ENCODE measurements at regions not wholly inside any gene's neighbourhood (a gene's known extent, or its start where the extent isn't known, plus 50 kb on each side); places are given as distances from the start of the nearest gene placed in this dataset.
A peak's percentile ranks its signal among the peaks of the same experiment; 100 is the strongest.
"Not testable (repeated sequence)": the region's sequence is repeated elsewhere in the genome, so short reads cannot be mapped to it uniquely, and the experiment has no call there.

DNA sequence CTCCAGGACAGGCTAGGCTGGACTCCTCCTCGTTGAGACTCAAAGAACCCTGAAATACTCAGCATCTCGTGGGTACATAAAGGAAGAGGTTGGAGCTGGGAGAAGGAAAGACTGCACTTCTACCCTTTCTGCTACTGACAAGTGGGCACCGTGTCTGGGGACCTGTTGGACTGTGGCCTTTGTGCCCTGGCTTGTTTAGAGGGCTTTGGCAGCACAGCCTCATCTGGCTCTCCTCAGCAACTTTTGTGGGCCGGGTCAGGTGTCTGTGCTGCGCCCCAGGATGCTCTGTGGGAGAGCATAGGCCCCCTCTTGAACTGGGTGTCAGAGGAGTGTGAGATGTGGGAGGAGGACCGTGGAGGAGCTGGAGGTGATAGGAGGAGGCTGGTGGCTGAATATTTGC lies 142.4 kb downstream of the FCRL5 start:
- no peak for DNase-seq (ENCODE audit: low spot score)

DNA sequence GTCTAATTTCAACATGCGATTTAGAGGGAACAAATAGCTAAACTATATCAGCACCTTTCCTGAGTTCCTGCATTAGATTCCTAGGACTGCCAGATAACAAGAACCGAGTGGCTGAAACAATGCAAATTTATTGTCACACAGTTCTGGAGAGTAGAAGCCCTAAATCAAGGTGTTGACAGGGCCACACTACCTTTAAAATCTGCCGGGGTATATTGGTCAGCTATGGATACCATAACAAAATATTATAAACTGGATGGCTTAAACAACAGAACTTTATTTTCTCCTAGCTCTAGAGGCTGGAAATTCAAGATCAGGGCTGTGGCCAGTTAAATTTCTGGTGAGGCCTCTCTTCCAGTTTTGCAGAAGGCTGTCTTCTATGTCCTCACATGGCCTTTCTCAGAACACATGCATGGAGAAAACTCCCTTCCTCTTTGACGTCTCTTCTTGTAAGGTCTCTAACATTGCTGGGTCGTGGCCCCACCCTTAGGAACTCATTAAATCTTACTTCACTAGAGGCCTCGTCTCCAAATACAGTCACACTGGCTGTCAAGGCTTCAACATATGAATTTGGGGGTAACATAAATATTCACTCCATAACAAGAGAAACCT lies 144.3 kb downstream of the FCRL5 start:
- no peak for DNase-seq (ENCODE audit: low spot score)

DNA sequence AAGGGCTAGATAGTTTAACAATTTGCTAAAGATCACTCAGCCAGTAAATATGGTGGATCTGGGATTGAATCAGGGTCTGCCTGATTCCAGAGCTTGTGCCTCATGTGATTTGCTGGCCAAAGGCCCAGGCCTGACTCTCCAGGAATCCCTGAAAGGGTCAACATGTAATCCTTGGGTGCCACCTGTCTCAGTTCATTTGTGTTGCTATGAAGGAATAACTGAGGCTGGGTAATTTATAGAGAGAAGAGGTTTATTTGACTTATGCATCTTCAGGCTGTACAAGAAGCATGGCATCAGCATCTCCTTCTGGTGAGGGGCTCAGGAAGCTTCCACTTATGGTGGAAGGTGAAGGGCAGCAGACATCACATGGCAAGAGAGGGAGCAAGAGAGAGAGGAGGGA lies 144.9 kb downstream of the FCRL5 start:
- no peak for DNase-seq (ENCODE audit: low spot score)

DNA sequence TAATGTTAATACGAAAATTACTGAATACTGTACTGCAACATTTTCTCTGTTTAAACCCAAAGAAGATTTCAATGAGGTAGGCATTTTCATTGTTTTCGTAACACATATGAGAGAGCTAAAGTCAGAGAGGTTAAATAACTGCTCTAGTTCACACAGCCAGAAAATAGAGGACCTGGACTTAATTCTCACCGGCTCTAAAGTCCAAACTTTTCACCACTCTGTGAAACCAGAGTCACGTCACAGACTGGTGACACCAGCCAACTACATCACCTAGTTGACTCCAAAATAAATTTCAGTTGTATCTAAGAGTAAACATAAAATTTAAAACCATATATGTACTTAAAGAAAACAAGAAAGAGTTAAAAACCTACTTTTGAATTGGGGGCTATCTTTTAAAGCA lies 146.7 kb downstream of the FCRL5 start:
- no peak for DNase-seq (ENCODE audit: low spot score)

DNA sequence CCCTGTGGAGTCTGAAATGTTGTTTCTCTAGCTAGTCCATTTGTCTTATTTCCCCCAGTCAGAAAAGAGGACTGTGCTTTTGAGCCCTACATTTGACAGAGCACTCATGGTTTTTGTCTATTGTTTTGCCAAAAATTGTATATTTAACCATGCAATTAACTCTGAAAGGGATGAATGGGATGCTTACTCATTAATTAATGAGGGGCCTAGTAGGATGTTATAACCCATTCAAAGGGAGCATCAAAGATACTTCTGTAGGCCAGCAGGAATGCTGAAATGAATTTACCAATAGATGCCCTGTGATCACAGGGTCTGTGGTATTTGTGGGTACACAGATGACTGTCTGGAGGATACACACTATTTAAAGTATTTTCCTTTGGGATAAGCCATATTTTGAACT lies 147.7 kb downstream of the FCRL5 start:
- DNase-seq (ENCODE audit: low spot score) = no peak

DNA sequence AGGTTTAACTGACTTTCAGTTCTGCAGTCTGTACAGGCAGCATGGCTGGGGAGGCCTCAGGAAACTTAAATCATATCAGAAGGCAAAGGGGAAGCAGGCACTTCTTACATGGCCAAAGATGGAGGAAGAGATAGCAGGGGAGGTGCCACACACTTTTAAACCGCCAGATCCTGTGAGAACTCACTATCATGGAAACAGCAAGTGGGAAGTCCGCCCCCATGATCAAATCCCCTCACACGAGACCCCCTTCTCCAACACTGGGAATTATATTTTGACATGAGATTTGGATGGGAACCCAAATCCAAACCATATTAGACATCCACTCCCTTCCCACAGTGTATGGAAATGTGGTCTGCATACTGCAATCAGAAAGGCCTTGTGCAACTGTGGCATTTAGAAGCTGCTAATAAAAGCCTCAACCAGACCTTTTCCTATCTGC lies 148.2 kb downstream of the FCRL5 start:
- DNase-seq (ENCODE audit: low spot score) = no peak

DNA sequence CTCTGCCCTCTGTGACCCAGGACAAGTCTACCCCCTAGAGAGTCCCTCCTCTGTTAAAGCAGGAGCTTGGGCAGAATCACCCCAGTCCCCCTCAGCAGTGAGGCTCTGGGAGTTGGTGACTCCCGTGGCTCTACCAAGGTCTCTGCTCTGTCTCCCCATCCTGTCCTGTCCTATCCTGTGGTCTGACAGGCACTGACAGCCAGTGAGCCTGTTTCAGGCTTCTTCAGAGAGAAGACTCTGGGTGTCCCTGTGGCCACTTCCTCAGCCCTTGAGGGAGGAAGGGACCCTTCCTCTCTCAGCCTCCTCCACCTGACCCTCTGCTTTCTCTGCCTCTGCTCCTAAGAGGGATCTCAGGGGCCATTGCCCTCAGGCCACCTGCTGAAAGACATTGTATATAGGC lies 148.7 kb downstream of the FCRL5 start:
- DNase-seq (ENCODE audit: low spot score) = no peak

DNA sequence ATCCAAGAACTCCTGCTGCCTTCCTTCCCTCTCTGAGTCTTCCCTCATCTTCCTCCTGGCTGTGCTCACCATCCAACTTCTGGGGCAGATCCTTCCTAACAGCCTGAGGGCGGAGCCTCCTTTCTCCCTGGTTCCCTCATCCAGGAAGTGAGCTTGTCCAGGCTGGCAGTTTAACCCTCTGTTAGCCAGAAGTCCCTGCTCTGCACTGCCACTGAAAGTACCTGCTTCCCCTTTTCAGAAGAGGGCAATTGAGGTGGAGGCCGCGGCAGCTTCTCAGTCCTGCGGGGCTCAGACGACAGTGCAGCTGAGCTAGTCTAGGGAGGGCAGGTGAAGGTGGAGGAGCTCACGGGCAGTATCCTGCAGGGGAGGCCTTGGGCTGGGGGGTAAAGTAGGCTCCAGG lies 149.1 kb downstream of the FCRL5 start:
- no peak for DNase-seq (ENCODE audit: low spot score)

DNA sequence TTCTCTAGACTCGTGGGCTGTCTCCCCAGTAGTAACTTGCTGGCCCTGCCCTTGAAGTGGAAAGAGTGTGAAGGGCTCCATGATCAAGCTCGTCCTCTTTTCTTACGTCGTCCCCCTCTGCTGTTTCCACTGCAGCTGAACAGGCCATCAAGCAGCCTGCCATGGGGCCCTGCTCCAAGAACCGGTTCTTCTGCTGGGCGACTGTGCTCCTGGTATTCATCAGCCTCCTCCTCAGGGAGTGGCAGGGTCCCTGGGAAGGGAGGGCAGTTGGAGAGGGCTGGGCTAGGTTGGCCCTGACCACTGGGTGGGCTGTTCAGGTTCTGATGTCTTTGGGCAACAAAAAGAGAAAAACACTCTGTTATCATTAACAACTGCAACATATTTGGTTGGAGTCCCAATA lies 151.5 kb downstream of the FCRL5 start:
- no peak for DNase-seq (ENCODE audit: low spot score)

DNA sequence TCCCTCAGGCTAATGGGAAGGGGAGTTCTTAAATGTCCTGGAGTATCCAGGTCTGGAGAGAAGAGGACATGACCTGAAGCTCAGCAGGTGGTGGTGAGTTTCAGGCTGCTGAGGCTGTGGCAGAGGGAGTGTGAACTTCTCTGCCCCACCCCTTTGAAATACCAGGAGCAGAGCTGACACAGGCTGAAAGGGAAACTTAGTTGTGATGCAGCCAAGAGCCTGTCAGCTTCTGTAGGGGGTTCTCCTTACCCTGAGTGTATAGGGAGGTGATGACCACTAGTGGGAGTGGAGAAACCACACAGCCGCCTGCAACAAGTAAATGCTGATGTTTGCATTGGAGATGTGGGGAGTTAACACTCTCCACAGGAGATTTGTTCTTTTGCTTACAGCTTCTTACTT lies 152.3 kb downstream of the FCRL5 start:
- no peak for DNase-seq (ENCODE audit: low spot score)

DNA sequence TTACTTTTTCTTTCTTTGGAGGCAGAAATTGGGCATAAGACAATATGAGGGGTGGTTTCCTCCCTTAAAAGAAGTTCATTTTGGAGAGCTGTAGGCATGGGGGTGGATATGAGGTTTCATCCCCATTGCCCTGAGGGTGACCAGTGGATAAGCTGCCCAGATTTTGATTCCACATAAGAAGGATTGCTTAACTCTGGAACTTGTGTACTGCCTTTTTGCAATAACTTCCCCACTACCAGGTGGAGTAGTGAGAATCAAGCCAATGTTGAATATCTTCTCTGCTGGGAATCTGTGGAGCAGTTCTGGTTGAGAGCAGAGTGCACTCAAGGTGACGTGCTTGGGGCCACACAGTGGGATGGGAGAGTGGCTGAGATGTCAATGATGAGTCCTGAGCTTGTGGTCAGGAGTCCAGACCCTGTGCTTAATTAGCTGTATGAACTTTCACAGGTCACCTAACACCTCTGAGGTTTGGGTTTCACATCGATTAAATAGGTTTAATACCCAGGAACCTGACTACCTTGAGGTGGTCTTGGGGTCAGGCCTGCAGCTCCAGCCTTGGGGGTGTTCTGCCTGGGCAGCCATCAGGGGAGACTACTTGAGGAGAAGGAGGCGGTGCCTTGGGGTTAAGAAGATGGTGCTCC lies 152.9 kb downstream of the FCRL5 start:
- no peak for DNase-seq (ENCODE audit: low spot score)

DNA sequence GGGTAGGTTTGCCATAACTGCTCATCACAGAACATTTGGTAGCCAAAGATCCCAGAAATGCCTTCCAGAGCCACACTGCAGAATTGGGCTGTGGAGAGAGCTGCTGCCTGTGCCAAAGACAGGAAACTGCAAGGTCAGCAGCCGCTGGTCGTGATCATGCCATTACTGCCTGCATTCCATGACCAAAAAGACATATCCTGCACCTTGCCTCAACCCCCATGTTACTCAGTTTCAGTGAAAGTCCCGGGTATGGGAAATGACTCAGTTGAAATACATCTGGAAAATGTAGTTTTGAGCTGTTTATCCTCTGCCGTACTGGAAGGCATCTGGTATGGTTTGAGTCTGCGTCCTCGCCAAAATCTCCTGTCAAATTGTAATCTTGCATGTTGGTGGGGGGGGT lies 161.7 kb downstream of the FCRL5 start:
- DNase-seq (ENCODE audit: low spot score) = no peak

DNA sequence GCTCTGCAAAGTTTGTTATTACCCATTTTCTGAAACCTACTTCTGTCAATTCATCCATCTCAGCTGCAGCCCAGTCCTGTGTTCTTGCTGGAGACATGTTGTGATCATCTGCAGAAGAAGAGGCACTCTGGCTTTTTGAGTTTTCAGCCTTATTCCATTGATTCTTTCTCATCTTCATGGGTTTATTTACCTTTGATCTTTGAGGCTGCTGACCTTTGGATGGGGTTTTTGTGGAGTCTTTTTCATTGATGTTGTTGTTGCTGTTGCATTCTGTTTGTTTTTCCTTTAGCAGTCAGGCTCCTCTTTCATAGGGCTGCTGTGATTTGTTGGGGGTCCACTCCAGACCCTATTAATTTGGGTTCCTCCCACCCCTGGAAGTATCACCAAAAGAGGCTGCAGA lies 164.3 kb downstream of the FCRL5 start:
- DNase-seq (ENCODE audit: low spot score) = no peak

DNA sequence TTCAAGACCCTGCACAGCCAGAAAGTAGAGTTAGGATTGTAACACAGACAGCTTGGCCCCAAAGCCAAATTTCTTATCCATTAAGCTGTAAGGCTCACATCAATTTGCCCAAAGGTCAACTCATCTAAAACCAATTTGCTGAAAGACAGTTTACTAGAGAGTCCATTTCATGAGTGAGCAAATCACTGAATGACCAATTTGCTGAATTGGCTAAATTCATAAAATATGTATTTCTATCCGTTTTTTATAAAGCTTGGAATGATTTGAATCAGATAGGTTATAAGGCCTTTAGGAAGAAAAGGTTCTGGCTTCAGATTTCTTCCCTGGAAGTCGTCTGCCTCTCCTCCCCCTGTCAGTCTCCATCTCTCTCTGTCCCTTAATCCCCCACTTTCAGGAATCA lies 168.1 kb downstream of the FCRL5 start:
- DNase-seq (ENCODE audit: low spot score) = no peak

DNA sequence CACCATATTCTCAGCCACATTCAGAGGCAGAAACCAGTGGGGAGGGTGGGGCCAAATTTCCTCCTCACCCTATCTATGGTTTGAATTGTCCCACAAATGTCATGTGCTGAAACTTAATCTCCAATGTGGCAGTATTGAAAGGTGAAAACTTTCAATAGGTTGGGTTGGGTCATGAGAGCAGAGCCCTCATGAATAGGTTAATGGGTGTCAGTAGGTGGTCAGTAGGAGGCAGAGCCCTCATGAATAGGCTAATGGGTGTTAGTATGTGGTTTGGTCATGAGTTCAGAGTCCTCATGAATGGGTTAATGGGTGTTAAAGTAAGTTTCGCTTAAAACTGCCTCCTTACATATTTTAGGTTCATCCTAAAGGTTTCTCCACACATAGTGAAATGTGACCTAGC lies 170.0 kb downstream of the FCRL5 start:
- no peak for DNase-seq (ENCODE audit: low spot score)

DNA sequence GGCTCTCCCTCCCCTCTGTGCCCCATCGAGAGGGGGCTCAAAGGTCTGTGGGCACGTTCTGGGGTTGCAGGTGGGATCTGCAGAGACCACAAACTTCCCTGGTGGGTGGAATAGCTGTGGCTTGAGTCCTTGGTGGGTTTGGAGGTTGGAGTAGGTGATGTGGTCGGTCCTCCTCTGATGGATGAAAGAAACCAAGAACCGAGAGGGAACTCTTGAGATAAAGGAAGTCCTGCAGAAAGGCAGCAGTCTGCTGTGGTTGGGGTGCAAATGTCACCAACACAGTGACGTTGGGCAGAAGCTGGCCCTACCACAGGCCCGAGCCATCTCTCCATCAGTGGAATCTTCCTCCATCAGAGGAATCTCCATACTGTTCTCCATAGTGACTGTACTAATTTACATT lies 171.8 kb downstream of the FCRL5 start:
- DNase-seq (ENCODE audit: low spot score) = no peak

DNA sequence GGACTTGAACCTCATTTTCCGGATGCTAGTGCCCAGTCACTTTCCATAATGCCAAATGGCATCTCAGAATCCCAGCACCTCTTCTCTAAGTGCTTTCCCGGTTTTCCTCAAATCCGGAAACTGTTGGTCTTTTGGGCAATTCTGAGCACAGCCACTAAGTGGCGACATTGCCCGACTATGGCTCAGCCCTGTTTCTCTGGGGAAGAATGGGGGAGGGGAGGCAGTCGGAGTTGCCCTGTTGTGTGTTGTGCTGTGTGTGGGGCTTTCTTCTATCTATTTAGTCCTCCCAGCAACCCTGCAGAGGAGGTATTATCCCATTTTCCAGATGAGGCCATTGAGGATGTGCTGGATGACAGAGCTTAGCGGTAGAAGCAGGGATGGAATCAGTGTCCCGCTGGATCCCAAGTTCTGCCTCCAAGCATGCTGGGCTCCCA lies 175.0 kb downstream of the FCRL5 start:
- DNase-seq (ENCODE audit: low spot score) = peak; percentile 42

DNA sequence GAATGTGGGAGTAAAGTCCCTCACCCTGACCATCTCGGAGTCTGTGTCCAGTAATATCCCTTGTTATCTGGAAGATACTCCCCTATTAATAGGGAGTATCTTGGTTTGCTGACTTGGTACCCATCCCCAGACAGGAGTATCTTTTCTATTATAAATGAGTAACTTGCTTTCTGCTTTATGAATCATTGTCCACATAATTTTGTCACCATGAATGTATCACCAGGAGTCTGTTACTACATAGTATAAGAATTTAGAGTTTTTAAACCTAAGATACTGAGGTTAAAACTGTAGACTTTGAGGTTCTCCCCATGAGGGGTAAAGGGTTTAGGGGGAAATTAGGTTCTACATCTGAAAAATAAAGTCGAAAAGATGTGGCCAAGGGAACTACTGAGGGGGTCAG lies 175.6 kb downstream of the FCRL5 start:
- DNase-seq (ENCODE audit: low spot score) = no peak

DNA sequence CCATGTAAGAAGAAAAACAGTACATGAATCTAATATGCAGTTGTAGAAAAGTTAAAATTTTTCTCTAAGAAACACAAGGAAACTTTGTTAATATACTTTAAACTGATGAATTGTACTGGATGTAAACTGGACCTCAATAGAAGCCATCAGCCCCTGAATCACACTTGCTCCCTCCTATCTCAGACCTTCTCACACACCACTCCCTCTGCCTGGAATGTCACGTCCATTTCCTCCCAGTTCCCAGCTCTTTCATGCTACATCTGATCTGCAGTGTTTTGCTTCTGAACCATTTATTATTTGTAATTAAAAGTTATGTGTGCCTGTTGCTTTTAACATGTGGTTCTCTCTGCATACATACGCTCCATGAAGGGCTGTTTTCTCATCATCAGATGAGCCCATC lies 180.0 kb downstream of the FCRL5 start:
- not testable (repeated sequence) for DNase-seq (ENCODE audit: low spot score)

DNA sequence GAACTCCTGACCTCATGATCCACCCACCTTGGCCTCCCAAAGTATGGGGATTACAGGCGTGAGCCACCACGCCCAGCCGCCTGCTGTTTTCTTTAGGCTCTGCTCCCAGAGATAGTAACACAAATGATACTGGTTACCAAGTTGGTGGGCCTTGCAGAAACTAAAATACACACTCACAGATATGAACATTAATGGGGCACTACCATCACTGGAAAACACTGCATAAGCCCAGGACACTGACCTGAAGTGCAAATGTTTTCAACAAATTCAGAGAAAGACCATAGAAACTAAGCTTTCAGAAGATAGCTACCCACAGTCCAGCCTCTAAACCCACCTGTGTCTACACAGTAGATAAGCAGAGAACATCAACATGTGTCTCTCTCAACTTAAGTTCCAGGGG lies 180.5 kb downstream of the FCRL5 start:
- no peak for DNase-seq (ENCODE audit: low spot score)

DNA sequence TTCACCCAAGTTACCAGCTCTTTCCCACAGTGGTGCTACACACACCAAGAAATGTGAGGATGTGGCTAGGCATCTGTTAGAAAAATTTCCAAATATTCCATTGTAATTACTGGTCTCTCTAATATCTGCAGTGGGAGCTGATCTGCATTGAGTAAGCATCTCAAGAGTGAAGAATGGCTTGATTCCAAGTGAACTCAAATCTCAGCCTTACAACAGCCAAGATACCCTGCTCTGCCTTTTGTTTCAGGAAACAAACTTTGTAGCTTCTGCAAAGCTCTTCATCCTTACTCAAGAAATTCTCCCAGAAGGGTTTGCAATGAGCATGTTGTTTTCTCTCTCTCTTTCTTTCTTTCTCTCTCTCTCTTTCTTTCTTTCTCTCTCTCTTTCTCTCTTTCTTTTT lies 181.1 kb downstream of the FCRL5 start:
- no peak for DNase-seq (ENCODE audit: low spot score)

DNA sequence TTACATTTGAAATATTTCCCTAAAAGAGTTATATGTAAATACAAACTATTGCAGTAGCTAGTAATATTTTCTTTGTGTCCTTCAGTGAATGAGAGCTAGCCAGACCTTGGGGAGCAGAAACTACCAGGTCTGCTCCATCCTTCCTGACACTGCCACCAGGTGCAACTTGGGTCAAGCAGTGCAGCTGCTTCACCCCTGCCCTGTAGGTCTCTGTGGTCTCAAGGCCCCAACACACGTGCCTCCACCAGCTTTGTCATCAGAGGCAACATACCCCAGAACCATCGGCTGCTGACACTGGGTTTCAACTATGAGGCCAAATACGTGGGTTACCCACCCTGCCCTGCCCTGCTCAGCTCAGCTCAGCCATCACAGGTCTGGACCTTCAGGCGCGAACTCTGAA lies 181.6 kb downstream of the FCRL5 start:
- DNase-seq (ENCODE audit: low spot score) = peak; percentile 4

DNA sequence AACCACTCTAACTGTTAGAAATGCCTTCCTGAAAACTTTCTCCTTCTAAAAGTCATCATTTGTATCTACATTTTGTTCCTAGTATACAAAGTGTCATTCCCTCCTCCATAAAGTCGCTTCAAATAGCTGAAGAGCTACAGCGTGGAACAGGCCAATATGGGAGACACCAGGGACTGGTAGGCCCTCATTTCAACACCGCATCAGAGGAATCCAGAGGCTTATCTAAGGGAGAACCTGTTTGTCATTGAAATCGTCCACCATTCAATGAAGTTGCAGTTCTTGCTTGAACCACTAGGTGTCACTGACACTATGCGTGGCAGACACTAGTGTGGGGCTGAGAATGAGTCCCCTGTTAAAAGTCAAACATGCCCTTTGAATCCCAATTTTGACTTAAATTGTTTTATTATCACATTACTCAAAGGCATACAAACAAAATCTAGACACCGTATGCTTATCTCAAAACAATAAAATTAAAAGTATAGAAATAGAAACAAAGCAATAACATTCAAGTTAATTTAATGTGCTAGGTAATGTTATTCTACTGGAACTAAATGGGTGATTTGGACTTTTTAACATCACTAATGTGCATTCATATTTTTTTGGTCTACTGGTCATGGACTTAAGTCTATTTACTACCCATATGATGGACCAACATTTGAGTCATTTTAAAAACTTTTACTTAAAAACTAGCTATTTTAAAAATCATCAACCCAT lies 182.3 kb downstream of the FCRL5 start:
- DNase-seq (ENCODE audit: low spot score) = peak; percentile 44
